HG03060 (cell line): ENCODE measurements at regions not wholly inside any gene's neighbourhood (a gene's known extent, or its start where the extent isn't known, plus 50 kb on each side); places are given as distances from the start of the nearest gene placed in this dataset.
"Not testable (repeated sequence)": the region's sequence is repeated elsewhere in the genome, so short reads cannot be mapped to it uniquely, and the experiment has no call there.

Source experiments
- ATAC-seq: cut with Tn5 transposase; IDR thresholded peaks from one replicate; pipeline ENCODE4 v1.9.1; 2021; ENCODE audit warnings: low read depth, moderate number of reproducible peaks; ENCODE audit not compliant: unreplicated experiment

DNA sequence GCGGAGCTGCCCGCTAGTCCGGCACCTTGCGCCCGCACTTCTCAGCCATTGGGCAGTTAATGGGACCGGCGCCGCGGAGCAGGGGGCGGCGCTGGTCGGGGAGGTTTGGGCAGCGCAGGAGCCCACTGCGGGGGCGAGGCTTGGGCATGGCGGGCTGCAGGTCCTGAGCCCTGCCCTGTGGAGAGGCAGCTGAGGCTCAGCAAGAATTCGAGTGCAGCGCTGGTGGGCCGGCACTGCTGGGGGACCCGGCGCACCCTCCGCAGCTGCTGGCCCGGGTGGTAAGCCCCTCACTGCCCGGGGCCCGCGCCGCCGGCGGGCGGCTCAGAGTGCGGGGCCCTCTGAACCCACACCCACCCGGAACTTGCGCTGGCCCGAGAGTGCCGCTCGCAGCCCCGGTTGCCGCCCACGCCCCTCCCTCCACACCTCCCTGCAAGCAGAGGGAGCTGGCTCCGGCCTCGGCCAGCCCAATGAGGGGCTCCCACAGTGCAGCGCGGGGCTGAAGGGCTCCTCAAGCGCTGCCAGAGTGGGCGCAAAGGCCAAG, 835.0 kb downstream of the TBL1XR1 start:
- no peak for ATAC-seq

DNA sequence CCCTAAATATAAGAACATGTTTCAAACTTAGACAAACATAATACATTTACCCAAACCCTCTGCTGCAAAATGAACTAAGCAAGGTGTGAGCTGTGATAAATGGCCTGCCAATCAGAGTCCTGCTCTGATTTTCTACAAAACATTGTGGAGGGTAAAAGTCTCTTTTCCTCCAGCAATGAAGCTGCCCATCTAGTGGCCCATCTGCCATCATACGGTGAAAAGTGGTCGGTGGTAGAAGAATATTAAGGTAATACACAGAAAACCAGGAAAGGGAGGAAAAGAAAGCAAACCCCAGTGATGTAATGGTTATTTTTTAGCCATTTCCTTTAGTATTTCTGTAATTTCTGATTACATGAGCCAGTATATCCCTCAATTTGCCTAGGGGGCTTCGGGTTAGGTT, 838.1 kb downstream of the TBL1XR1 start:
- no peak for ATAC-seq

DNA sequence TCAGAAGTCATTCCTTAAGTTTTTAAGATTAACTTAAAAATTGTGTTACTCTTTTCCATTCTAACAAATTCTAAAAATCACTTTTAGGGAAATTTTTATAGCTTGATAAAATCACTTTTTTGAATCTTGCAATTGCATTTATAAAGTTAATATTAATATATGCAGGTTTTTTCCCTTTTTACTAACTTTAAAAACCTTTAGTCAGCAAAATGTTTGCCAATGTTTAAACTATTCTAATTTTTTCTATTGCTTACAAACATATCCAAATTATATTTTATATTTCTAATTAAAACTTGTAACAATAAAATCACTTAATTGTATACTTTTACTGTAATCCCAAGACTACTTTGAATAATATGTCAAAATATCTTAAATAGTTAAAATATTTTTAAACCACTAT, 839.4 kb downstream of the TBL1XR1 start:
- ATAC-seq = no peak

DNA sequence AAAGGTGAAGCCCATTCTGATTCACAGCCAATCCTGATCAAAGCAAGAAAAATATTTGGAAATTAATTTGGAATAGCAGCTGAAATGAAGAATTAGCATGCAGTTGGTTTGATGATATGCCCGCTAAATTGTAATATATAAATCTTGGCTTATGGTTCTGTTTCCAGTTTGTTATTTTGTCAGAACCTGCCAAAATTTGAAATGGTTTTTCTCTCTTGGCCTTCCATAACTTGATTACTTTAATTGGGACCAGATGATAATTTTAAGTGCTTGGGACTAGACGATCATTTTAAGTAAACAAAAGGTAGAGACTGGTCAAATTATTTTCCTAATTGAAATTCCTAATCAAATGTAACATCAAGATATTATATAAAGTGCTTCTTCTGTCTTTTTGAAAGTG, 842.4 kb downstream of the TBL1XR1 start:
- no peak for ATAC-seq

DNA sequence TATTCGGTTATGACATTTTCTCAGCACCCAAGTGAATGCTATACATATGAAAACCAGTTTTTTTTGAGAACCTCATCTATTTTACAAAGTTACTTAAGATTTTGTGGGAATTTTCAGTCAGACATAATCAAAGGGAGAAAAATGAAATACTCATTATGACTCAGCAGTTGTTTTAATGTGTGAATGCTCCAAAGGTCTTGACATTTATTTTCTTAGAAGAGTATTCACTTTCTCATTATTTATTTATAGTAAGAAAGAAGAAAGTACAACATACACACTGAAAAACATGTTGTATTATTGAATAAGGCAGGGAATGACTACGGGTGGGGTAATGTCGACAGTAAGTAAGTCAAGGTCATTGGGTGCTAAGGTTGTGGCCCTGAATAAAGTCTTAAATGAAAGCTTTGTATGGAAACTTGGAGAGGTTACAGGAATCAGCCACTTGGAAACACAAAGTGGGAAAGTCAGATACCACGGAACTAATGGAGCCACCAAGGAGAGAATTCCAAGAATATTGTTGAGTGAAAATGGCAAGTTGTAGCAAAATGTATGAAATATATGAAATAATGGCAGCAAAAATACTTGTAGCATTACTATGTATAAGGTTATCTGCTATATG, 844.5 kb downstream of the TBL1XR1 start:
- no peak for ATAC-seq

DNA sequence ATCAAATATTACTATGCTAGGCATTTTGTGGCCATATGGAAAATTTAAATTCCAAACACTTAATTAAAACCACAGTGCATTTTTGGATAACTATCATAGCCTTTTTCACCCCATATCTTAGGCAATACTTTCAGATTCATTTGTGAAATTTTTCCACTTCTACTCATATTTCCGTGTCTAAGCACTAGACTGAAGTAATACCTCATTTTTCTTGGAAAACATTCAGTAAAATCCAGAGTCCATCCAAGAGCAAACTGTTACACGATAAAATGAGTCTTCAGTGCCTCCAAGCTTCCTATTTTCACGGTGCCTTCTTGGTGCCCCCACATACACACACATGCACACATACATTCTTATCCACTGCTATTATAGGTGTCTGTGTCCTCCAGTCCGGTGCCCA, 845.9 kb downstream of the TBL1XR1 start:
- no peak for ATAC-seq

DNA sequence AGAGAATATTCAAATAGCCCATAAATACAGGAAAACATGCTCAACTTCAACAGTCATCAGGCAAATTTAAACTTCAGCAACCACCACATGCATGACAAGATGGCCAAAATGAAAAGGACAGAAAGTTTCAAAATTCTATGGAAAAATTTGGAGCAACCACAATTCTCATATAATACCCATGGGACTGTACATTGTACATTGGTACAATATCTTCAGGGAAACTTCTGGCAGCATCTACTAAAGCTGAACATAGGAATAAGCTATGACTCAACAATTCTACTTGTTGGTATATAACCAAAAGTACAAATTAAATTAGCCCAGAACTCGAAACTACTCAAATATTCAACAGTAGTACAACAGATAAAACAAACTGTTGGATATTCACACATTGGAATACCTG, 847.6 kb downstream of the TBL1XR1 start:
- no peak for ATAC-seq

DNA sequence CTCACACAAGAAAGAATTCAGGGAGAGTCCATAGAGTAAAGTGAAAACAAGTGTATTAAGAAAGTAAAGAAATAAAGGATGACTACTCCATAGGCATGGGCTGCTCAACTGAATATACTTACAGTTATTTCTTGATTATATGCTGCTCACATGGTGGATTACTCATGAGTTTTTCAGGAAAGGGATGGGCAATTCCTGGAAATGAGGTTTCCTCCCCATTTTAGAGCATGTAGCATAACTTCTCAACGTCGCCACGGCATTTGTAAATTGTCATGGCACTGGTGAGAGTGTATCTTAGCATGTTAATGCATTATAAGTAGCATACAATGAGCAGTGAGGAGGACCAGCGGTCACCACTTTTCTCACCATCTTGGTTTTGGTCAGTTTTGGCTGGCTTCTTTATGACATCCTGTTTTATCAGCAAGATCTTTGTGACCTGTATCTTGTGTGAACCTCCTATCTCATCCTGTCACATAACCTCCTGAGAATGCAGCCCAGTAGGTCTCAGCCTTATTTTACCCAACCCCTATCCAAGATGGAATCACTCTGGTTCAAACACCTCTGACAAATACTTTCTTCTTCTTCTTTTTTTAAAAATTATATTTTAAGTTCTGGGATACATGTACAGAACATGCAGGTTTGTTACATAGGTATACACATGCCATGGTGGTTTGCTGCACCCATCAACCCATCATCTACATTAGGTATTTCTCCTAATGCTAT, 849.7 kb downstream of the TBL1XR1 start:
- no peak for ATAC-seq

DNA sequence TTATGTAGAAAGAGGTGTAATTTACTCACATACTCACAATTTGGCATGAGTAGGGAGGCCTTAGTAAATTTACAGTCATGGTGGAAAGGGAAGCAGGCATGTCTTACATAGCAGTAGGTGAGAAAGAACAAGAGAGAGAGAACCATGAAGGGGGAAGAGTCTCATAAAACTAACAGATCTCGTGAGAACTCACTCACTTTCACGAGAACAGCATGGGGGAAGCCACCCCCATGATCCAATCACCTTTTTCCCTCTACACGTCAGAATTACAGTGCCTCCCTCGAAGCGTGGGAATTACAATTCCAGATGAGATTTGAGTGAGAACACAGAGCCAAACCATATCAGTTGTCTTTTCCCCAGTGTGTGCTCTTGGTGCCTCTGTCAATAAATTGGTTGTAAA, 855.3 kb downstream of the TBL1XR1 start:
- ATAC-seq = no peak

DNA sequence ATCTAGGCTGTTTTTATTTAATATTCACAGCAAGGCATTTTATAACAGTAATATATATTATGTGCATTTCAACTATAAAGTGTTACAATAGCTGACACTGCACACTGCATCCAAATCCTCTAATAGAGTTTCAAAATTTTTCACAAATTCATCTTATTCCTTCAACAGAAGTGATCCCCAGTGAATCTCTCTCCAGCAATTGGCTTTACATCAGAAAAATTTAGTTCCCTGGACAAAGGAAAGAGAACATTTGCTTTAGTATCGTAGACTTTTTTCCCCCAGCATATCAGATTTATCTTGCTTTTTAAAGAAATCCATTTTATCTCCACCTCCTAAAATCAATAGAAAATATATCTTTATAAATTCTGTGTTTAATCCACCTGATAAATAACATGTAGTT, 868.6 kb downstream of the TBL1XR1 start:
- ATAC-seq = no peak

DNA sequence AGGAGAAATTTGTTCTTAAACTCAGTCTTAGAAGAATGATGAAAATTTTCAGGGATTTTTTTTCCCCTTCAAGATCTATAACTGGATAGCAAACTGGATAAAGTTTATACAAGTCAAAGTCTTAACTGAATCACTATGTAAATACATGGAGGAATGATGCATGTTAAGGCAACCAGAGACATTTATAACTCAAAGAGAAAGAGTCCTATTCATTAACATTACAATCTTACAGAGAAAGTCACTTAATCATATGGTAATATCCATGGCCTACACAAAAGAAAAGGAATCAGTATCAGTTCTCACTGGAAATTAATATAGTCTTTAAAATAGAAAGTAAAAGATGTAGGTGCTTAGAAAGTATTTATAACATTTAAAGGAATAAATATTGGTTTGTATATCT, 869.1 kb downstream of the TBL1XR1 start:
- no peak for ATAC-seq

DNA sequence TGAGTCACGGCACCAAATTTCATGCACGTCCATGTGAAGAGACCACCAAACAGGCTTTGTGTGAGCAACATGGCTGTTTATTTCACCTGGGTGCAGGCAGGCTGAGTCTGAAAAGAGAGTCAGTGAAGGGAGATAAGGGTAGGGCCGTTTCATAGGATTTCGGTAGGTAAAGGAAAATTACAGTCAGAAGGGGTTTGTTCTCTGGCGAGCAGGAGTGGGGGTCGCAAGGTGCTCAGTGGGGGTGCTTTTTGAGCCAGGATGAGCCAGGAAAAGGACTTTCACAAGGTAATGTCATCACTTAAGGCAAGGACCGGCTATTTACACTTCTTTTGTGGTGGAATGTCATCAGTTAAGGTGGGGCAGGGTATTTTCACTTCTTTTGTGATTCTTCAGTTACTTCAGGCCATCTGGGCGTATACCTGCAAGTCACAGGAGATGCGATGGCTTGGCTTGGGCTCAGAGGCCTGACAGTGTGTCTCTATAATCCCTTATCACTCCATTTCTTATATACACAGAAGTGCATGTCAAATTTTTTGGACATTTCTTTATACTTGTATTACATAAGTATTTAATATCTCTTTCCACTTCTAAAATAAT, 870.3 kb downstream of the TBL1XR1 start:
- not testable (repeated sequence) for ATAC-seq

DNA sequence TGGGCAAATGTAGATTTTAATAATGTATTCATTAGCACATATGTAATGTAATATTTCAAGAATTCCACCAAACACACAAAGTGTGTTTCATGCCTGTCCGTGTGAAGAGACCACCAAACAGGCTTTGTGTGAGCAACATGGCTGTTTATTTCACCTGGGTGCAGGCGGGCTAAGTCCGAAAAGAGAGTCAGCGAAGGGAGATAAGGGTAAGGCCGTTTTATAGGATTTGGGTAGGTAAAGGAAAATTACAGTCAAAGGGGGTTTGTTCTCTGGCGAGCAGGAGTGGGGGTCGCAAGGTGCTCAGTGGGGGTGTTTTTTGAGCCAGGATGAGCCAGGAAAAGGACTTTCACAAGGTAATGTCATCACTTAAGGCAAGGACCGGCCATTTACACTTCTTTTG, 875.8 kb downstream of the TBL1XR1 start:
- ATAC-seq = not testable (repeated sequence)

DNA sequence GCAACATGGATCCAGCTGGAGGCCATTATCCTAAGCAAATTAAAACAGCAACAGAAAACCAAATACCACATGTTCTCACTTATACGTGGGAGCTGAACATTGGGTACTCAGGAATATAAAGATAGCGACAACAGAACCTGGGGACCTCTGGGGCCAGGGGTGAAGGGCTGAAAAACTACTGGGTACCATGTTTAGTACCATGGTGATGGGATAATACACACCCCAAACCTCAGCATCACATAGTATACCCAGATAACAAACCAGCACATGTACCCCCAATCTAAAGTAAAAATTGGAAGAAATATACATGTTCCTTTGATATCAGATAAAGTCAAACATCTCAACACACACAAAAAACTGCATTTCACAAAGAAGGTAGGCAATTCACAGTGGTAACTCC, 876.2 kb downstream of the TBL1XR1 start:
- ATAC-seq = no peak

DNA sequence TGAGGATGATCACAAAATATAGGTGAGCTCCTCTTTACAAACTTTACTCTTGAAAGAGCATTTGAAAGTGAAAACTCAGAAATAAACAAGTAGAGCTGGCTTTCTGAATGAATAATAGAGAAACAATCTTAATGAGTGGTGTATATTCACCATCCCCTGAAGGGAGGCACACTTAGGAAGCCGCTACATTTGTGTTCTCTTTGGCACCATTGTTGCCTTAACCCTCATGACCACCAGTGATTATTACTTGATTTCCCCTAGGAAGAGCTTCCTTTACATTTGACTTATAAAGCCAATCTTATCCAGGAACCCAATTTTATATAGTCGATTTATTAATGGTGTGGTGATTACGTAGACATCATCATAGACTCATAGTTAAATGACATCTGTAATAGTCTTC, 883.9 kb downstream of the TBL1XR1 start:
- no peak for ATAC-seq

DNA sequence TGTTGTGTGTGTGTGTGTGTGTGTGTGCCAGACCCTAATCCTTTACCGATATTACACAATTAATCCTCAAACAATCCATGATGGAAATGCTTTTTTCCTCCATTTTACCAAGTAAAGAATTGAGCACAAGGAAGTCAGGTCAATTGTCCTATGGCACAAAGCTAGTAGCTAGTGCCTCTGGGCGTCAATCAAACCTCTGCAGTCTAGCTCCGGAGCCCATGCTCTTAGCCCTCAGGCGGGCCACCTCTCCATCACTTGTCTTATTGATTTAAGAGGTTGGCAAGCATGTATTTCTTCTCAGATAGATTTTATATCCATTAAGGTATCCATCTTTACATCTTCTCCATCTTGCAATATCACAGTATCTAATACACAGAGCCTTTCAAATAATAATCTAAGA, 886.6 kb downstream of the TBL1XR1 start:
- no peak for ATAC-seq

DNA sequence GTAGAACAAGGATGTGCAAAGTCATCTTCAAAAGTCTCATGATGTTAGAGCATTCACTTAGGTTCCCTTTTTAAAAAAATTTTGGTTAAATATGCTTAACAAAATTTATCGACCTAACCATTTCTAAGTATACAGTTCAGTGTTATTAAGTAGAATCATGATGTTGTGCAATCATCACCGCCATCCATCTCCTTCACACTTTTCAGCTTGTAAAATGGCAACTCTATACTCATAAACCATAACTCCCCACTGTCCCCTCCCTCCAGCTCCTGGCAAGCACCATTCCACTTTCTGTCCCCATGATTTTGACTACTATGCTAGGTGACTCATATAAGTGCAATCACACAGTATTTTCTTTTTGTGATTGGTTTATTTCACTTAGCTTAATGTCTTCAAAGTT, 895.0 kb downstream of the TBL1XR1 start:
- ATAC-seq = no peak

DNA sequence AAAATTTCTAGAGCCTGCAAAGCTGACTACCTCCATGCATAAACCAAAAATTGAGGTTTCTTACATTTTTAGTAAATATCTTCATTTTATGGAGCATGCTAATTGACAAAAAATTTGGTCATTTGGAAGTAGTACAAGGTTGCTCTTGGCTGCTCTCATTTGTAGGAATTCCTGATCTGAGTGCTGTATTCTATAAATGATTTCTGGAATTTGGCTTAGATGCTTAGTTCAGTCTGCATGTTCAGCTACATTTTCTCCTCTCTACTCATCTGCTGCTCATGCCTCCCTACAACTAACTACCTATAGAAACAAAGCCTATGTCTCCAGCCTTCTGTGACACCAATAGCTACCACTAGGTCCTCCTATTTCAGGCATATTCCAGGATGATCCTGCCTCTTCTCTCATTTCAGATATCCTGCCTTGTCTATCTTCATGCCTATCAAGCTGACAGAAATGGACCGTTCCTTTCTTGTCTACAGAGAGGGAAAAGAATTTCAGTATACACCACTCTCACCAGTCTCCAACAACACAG, 901.1 kb downstream of the TBL1XR1 start:
- ATAC-seq = no peak

DNA sequence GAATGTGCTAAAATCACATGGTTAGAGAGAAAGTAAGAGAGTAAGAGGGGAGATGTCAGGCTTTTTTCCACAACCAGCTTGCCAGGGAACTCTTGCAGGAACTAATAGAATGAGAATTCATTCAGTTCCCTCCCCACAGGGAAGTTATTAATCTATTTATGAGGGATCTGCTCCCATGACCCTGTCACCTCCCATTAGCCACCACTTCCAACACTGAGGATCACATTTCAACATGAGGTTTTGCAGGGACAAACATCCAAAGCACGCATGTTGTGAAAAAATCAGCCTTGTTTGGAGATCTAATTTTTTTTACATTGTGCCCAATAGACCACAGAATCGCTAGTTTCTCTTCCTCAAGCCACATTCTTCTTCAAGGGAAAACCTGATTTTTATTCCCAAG, 904.0 kb downstream of the TBL1XR1 start:
- no peak for ATAC-seq

DNA sequence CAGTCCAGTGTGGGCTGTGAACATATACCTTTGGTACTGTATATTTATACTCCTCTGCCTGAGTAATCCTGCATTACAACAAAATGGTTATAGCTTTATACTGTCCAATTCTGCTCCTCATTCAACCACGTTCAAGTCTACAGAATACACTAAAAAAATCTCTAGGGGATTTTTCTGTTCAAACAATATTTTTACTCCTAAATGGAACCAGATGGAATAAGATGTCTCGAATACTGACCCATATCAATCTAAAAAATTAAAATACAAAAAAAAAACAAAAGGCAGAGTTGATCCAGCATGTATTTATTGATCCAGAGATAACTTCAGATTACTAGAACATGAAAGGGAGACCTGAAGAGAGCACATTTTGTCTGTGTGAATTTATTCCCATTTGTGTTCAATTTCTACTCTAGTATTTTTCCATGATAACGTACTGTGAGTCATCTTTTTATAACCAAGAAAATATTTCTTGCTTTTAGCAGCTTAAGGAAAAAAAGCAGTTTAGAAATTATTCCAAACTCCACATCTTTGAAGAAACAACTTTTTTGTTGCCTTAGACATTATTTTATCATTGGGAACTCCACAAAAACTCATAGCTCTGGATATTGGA, 910.7 kb downstream of the TBL1XR1 start:
- ATAC-seq = no peak

DNA sequence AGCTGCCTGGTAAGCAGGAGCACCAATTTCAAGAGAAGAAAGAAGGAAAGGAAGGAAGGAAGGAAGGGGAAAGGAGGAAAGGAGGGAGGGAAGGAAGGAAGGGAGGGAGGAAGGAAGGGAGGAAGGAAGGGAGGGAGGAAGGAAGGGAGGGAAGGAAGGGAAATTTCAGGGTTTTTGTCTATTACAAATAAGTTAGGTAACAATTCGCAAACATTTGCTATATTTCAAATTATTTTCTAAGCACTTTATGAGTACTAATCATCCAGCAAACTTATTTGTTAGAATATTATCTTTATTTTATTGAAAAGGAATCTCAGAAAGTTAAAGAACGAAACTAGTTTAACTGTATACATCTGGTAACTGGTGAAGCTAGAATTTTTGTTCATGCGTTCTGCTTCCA, 921.7 kb downstream of the TBL1XR1 start:
- ATAC-seq = no peak
